COLO829 (cell line): ENCODE measurements at regions not wholly inside any gene's neighbourhood (a gene's known extent, or its start where the extent isn't known, plus 50 kb on each side); places are given as distances from the start of the nearest gene placed in this dataset.

Source experiments
- DNase-seq: peaks from one replicate; pipeline ENCODE4 v3.0.0; 2012; ENCODE audit warnings: low spot score

DNA sequence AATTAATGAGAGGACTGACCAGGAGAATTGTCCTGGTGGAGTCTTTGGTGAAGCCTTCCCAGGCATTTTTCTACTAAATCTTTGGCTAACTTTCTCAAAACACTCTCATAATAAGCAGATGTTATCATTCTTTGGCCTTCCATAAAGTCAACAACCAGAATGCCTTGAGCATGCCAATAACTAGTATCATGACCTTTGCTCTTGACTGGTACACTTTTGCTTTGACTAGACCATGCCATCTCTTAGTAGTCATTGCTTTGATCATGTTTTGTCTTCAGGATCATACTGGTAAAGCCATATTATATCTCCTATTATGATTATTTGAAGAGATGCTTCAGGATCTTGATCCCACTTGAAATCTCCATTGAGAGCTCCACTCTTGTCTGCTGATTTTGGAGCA, 506.9 kb downstream of the ELAVL2 start:
- no peak for DNase-seq

- DNase-seq = no peak
Observed at GRCh38 chr9:23321049-23321448, 505.0 kb downstream of the ELAVL2 start.

- no peak for DNase-seq
Observed at GRCh38 chr9:23322392-23322791, 503.6 kb downstream of the ELAVL2 start.

- no peak for DNase-seq
Observed at GRCh38 chr9:23324511-23324910, 501.5 kb downstream of the ELAVL2 start.

DNA sequence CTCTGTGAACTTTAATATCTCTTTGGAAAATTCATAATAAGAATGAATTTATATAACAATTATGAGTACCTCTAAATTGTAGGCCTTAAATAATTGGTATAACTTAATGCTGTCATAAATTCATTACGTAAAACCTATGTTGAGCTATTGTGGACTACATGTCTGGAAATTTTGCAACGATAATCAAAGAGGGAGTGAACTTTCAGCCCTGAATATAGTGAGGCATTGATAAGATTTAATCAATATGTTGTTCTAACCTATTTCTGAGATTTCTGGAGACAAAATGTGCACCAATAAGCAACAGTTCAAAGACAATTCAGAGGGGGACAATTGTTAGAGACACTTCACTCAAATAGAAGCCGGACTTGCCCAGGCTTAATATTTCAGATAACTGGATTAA, 499.4 kb downstream of the ELAVL2 start:
- DNase-seq = no peak

- no peak for DNase-seq
Observed at GRCh38 chr9:23341346-23341745, 484.7 kb downstream of the ELAVL2 start.

- peak; percentile 1 for DNase-seq
Observed at GRCh38 chr9:23342291-23342690, 483.7 kb downstream of the ELAVL2 start.

DNA sequence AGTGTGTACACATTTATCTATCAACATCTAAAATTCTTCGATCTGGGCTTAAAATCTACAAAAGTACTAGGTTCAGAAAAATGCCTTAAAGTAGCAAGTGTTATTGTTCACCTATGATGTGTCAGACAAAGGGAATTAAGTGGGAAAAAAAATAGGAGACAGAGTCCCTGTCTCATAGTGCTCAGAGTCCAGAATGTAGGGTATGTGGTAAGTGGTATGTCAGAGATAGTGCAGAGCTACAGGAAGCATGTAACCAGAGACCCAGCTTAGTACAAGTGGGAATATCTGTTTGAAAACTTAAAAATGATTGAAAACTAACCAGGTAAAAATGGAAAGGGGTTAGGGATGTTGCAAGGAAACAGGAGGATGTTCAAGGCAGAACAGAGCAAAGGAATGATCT, 482.8 kb downstream of the ELAVL2 start:
- DNase-seq = no peak

DNA sequence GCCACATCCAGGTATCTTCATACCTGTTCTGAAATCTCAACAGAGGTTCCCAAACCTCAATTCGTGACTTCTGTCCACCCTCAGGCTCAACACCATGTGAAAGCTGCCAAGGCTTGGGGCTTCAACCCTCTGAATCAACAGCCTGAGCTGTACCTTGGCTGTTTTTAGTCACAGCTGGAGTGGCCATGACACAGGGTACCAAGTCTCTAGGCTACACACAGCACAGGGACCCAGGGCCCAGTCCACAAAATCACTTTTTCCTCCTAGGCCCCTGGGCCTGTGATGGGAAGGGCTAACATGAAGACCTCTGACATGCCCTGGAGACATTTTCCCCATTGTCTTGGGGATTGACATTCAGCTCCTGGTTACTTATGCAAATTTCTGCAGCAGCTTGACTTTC, 464.9 kb downstream of the ELAVL2 start:
- DNase-seq = no peak

- DNase-seq = no peak
Observed at GRCh38 chr9:23372703-23373102, 453.3 kb downstream of the ELAVL2 start.

DNA sequence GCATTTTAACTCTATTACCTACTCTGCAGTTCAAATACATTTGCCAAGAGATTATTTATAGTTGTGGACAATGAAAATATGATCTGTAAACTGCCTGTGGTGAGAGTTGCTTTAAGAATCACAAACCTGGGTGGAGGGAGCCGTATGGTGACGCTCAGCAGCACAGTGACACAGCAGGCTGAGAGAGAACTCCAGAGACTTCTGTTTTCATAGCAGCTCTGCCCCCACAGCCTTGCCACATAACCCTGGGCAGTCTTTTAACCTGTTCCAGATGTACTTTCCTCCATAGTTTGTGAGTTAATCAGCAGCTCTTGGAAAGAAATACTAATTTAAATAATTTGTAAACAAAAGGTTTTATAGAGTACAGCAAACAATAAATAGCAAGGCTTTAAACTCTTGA, 450.5 kb downstream of the ELAVL2 start:
- DNase-seq = no peak

- DNase-seq = no peak
Observed at GRCh38 chr9:23379842-23380241, 446.2 kb downstream of the ELAVL2 start.

- DNase-seq = no peak
Observed at GRCh38 chr9:23380821-23381220, 445.2 kb downstream of the ELAVL2 start.

DNA sequence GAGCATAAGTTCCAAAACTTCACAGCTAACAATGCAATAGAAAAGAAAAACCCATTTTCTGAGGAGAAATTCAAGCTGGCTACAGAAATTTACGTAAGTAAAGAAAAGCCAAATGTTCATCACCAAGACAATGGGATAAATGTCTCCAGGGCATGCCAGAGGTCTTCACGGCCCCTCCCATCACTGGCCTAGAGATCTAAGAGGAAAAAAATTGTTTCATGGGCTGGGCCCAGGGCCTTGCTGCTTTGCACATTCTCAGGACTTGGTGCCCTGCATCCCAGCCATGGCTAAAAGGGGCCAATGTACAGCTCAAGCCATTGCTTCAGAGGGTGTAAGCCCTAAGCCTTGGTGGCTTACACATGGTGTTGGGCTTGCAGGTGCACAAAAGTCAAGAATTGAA, 443.6 kb downstream of the ELAVL2 start:
- DNase-seq = no peak

DNA sequence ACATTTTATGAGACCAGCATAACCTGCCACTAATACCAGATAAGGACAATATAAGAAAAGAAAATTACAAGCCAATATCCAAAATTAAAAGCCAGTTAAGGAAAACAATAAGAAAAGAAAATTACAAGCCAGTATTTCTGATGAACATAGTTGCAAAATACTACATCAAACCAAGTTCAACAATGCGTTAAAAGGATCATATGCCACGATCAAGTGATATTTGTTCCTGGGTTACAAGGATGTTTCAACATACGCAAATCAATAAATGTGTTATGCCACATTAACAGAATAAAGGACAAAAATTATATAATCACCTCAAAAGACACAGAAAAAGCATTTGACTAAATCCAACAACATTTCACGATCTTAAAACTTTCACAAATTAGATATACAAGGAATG, 431.9 kb downstream of the ELAVL2 start:
- no peak for DNase-seq

GRCh38 chr9:23408874-23409273, 417.2 kb downstream of the ELAVL2 start:
- DNase-seq = no peak

- DNase-seq = no peak
Observed at GRCh38 chr9:23412046-23412445, 414.0 kb downstream of the ELAVL2 start.

DNA sequence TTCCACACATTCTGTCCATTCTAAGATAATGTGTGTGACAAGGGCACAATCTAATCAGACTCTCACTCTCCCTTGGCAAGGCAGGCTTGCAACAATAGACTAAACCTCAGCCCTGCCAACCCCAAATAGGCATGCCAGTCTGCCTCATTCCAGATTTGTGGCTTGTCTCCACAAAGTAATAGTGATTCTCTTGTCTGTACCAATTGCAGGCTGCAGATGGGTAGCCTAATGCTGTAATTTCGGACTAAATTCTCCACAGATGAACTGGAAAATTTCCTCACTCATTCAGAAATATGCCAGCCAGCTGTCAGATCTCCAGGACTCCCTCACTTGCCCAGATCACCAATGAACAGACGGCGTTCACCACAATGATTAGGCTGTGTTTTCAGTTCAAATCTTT, 413.6 kb downstream of the ELAVL2 start:
- DNase-seq = no peak

- no peak for DNase-seq
Observed at GRCh38 chr9:23413541-23413940, 412.5 kb downstream of the ELAVL2 start.

- no peak for DNase-seq
Observed at GRCh38 chr9:23423999-23424398, 402.0 kb downstream of the ELAVL2 start.

DNA sequence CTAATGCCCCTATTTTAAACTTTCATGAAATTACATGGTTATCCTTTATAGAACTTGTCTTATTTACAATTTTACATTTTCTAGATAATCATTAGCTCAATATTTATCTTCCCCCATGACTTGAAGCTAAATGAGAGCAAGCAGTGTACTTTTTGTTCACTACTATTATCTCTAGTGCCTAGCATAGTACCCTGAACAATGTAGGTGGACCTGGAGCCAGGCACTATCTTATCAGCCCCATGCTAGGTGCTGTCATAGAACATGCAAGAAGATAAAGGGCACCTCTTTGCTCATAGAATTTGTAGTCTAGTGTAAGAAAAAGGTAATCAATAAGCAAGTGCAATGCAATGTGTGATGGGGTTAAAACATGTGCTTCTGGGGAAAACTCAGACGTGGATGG, 399.9 kb downstream of the ELAVL2 start:
- DNase-seq = no peak

DNA sequence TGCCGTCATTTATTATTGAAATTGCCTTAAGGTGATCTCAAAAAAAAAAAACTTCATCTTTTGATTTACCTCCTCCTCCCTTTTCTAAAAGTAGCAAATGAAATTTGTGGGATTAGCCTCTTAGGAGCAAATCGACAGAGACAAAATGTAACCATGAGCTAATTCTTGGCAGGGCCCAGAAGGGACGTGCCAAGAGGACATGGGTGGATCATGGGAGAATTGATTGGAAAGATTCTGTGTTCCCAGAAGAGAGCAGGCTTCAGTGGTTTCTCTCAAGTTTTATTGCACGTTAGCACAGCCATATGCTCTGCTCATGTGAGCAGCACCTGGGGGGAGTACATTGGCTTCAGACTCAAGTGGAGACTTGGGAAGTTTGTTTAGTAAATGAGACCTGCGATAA, 394.6 kb downstream of the ELAVL2 start:
- no peak for DNase-seq

- no peak for DNase-seq
Observed at GRCh38 chr9:23434654-23435053, 391.4 kb downstream of the ELAVL2 start.

DNA sequence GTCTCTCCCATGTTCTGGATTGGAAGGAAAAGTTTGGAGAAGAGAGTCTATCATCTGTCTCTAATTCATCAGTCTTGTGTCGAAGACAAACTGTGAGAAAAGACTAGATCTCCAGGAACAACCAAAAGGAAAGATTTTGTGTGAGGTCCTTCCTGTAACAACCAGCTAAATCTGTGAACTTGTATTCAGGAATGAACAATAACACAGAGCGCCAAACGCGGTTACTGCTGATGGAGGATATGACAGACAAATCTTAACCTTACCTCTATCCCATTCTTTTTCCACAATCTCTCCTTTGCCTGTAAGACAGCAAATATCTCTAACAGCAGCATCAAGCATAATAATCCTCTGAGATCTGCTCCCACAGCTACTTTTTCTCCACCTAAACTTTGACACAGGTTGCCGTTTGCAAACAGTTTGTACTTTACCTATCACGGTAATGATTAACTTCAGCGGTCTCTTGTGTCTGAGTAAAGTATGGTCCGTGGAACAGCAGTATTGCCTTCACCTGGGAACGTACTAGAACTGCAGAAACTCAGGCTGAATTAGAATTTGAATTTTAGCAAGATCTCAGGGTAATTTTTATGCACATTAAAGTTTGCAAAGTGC, 387.6 kb downstream of the ELAVL2 start:
- DNase-seq = no peak

DNA sequence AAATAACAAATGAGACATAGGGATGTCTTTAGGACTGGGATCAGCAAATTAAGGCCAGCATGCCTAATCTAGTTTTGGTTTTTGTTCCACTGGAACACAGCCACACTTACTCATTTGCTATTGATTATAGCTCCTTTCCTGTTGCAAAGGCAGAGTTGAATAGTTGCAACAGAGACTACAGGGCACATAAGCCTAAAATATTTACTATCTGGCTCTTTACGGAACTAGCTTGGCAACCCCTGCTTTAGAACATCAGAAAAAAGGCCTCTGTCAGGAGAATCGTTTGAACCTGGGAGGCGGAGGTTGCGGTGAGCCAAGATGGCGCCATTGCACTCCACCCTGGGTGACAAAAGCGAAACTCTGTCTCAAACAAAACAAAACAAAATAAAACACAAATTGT, 384.8 kb downstream of the ELAVL2 start:
- DNase-seq = no peak
